AG20443 (cell line): ENCODE measurements at regions not wholly inside any gene's neighbourhood (a gene's known extent, or its start where the extent isn't known, plus 50 kb on each side); places are given as distances from the start of the nearest gene placed in this dataset.
A peak's percentile ranks its signal among the peaks of the same experiment; 100 is the strongest.
"Not testable (repeated sequence)": the region's sequence is repeated elsewhere in the genome, so short reads cannot be mapped to it uniquely, and the experiment has no call there.

Experiments
- DNase-seq: peaks from one replicate; pipeline ENCODE4 v3.0.0; 2012; ENCODE audit warnings: low spot score, mixed read lengths

GRCh38 chr2:187991389-187991788 is 300.3 kb upstream of the GULP1 start:
- DNase-seq: no peak

DNA sequence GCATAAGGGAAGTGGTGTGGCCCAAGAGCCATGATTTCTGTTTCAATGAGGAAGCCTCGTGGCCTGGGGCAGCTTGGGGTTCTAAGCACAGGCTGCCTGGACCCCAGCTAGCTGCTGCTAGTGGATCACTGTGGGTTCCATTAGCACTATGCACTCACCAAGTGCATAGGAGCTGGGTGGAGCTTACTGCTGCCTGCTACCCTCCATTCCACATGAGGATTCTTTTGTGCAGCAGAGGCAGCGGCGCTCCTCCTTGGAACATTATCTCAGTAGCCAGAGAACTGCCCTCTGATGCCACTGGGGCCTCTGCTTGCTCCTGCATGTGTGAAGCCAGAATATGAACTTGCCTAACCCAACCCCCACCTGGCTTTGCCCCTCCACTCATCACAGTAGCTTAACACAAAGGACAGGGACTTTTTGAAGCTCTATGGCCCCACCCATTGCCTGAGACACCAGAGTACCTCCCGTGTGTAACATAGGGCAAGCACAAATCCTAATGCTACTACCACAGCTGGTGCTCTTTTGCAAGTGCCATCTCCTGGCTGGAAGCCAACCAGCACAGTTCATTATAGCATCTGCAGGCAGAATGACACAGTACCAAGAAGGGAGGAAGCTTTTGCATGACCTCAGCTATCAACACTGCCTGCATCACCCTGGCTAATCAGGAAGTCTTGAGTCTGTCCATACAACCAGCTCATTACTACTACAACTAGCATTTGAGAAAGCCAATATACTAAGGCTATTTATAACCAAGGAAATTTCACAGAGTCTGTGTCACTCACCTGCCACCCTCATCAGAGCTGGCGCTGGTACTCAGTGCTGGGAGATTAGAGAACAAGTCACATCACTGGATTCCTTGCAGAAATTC is 297.0 kb upstream of the GULP1 start:
- DNase-seq: no peak

DNA sequence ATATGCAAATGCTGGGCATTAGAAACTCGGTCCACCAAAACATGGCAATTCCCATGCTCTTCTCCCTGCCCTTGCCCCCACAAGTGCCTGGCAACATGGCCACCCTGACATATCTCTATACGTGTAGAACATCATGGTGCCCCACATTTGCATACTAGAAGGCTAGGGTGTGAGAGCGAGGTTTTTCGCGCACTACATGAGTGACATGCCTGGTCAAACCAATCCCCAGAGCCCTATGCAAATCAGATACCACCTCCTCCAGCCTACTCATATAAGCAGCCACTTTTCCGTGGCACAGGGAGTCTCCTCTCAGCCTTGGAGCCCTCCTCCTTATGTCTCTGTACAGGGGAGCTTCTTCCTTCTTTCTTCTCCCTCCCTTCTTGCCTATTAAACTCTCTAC is 296.1 kb upstream of the GULP1 start:
- DNase-seq: no peak

DNA sequence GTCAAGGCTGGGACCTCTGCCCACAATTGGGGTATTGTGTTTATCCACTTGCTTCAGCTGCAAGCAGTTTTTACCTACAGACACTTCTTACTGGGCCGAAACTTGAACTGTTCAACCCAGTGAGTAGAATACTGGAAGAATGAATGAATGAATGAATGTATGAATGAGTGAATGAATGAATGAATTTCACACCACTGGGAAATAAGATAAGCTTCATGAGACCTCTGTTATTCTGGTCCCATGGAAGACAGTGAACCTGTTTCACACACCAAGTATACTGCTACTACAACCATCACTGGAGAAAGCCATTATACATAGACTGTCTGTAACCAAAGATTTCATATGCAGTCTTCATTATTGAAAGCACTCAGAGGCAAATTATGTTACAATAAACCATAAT is 295.0 kb upstream of the GULP1 start:
- DNase-seq: no peak

- no peak for DNase-seq
Observed at GRCh38 chr2:188000189-188000588, 291.5 kb upstream of the GULP1 start.

GRCh38 chr2:188003800-188004199 is 287.9 kb upstream of the GULP1 start:
- DNase-seq: no peak

- DNase-seq: no peak
Observed at GRCh38 chr2:188013767-188014166, 277.9 kb upstream of the GULP1 start.

DNA sequence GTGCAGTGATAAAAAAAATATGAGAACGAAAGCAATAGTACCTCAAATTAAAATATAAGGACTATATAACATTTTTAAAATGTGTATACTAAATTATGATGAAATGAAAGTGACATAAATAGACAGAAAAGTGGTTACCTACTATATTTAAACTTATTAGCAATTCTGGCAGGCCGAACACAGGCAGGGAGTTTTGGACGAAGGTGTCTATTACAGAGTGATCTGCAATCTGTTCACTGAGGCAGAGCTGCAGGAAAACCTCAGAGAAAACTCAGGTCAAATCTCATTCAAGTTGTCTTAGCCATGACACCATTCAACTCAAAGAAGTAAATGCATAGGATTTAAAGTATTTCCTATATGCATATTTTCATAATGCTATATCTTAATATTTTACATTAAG is 274.8 kb upstream of the GULP1 start:
- DNase-seq: no peak

DNA sequence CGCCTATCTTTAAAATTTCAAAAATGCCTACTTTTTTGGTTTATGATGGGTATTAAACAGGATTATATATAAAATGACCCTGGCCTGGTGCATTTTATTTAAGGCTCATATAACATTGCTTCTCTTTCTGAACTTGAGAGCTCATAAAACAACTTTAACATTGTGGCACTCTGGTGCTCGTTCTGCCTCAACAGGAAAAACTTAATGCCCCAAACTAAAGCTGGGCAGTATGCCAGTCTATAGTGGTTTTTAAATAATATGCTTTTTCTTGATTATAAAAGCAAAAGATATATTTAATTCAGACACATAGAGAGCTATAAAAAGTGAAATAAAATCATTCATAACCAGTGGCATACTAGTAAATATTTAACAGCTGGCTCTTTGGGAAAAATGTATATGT is 269.3 kb upstream of the GULP1 start:
- no peak for DNase-seq

DNA sequence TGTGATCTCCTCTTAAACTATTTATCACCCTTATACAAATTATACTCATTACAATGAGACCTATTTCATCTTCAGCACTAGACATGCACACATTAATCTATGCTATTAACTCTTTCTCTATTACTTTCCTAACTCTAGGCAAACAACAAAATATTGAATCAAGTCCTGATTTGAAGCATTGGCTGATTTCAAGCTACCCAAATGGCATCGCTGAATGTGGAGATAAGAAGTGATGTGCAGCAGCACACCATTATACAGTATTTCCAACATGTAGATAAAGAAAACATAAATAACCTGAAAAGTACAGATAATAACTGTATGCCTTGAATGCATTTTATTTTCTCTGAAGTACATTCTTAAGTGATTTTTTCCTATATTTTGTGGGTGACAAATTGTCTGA is 268.6 kb upstream of the GULP1 start:
- DNase-seq: no peak

- DNase-seq: no peak
Observed at GRCh38 chr2:188024811-188025210, 266.9 kb upstream of the GULP1 start.

- DNase-seq: no peak
Observed at GRCh38 chr2:188028739-188029138, 262.9 kb upstream of the GULP1 start.

- no peak for DNase-seq
Observed at GRCh38 chr2:188032306-188032705, 259.4 kb upstream of the GULP1 start.

DNA sequence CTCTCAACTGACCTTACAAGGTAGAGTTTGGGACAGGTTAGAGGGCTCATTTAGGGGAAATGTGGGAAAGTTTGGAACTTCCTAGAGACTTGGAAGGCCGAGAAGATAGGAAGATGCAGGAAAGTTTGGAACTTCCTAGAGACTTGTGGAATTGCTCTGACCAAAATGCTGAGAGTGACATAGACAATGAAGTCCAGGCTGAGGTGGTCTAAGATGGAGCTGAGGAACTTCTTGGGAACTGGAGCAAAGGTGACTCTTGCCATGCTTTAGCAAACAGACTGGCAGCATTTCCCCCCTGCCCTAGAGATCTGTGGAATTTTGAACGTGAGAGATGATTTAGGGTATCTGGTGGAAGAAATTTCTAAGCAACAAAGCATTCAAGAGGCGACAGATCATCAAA is 258.9 kb upstream of the GULP1 start:
- DNase-seq: no peak

DNA sequence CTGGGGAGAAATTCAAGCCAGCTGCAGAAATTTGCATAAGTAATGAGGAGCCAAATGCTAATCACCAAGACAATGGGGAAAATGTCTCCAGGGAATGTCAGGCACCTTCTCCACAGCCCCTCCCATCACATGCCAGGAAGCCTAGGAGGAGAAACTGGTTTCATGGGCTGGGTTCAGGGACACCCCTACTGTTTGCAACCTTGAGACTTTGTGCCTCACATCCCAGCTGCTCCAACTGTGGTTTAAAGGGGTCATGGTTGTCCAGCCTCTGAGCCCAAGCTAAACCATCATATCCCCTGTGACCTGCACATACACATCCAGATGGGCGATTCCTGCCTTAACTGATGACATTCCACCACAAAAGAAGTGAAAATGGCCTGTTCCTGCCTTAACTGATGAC is 258.4 kb upstream of the GULP1 start:
- DNase-seq: not testable (repeated sequence)

DNA sequence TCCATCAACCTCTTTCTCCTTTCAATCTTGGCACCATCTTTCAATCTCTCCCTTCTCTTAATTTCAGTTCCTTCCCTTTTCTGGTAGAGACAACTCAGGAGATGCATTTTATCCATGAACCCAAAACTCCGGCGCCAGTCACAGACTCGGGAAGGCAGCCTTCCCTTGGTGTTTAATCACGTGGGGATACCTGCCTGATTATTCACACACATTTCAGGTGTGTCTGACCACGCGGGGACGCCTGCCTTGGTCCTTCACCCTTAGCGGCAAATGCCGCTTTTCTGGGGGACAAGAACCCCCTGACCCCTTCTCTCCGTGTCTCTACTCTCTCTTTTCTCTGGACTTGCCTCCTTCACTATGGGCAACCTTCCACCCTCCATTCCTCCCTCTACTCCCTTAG is 257.6 kb upstream of the GULP1 start:
- DNase-seq: not testable (repeated sequence)

DNA sequence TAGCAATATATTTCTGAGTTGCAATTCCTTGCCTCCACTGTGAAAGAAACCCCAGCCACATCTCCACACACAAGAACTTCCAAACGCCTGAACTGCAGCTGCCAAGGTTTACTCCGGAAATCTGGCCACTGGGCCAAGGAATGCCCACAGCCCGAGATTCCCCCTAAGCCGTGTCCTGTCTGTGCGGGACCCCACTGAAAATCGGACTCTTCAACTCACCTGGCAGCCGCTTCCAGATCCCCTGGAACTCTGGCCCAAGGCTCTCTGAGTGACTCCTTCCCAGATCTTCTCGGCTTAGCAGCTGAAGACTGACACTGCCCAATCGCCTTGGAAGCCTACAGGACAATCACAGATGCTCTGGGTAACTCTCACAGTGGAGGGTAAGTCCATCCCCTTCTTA is 256.3 kb upstream of the GULP1 start:
- not testable (repeated sequence) for DNase-seq

GRCh38 chr2:188036786-188037185 is 254.9 kb upstream of the GULP1 start:
- not testable (repeated sequence) for DNase-seq

- DNase-seq: no peak
Observed at GRCh38 chr2:188039307-188039706, 252.4 kb upstream of the GULP1 start.

DNA sequence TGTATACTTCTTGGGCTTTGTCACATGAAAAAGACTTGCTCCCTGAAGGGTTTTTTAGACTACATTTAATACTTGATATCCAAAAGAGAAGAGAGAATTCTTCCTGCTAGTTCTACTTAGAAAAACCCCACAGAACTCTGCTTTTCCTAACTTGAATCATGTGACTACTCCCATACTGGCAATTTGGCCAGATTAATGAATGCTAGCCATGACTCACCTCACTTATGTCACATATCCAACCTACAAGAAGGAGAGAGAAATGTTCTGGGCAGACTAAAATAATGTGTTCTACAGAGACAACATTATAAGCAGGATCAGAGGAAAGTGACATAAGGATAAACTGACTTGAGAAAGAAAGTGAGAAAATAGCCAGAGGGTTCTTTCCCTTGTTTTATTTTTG is 249.3 kb upstream of the GULP1 start:
- peak; percentile 21 for DNase-seq

- DNase-seq: no peak
Observed at GRCh38 chr2:188045016-188045415, 246.7 kb upstream of the GULP1 start.

- no peak for DNase-seq
Observed at GRCh38 chr2:188046437-188046836, 245.2 kb upstream of the GULP1 start.

GRCh38 chr2:188047735-188048134 is 243.9 kb upstream of the GULP1 start:
- DNase-seq: no peak

GRCh38 chr2:188050726-188051125 is 240.9 kb upstream of the GULP1 start:
- DNase-seq: no peak
